Liver (tissue), 3 donors: ENCODE measurements at regions not wholly inside any gene's neighbourhood (a gene's known extent, or its start where the extent isn't known, plus 50 kb on each side); places are given as distances from the start of the nearest gene placed in this dataset.
A peak's percentile ranks its signal among the peaks of the same experiment; 100 is the strongest.

ENCODE experiments used
- EGR1 ChIP-seq, 2 donors: IDR thresholded peaks; 2 replicates each; pipeline ENCODE4 v1.6.1; 2016 to 2018; ENCODE audit warnings: antibody characterized with exemption in 2 of 2, low read depth in 2 of 2
- YY1 ChIP-seq: IDR thresholded peaks from 2 replicates; pipeline ENCODE4 v1.6.1; 2016; ENCODE audit warnings: antibody characterized with exemption, mild to moderate bottlenecking
- TF ChIP-seq, protein P1 (sequence below): fragments of 150-350 bp; IDR thresholded peaks from 2 replicates; pipeline ENCODE4 v1.5.1; 2017; ENCODE audit warnings: improper control_type of control experiment, low read depth, low read length; ENCODE audit not compliant: missing input control
- TF ChIP-seq, protein P2 (sequence below): IDR thresholded peaks from 2 replicates; pipeline ENCODE4 v1.6.1; 2016; ENCODE audit warnings: antibody characterized with exemption, mild to moderate bottlenecking
- donor health status: healthy.
- donor health status: healthy.

DNA sequence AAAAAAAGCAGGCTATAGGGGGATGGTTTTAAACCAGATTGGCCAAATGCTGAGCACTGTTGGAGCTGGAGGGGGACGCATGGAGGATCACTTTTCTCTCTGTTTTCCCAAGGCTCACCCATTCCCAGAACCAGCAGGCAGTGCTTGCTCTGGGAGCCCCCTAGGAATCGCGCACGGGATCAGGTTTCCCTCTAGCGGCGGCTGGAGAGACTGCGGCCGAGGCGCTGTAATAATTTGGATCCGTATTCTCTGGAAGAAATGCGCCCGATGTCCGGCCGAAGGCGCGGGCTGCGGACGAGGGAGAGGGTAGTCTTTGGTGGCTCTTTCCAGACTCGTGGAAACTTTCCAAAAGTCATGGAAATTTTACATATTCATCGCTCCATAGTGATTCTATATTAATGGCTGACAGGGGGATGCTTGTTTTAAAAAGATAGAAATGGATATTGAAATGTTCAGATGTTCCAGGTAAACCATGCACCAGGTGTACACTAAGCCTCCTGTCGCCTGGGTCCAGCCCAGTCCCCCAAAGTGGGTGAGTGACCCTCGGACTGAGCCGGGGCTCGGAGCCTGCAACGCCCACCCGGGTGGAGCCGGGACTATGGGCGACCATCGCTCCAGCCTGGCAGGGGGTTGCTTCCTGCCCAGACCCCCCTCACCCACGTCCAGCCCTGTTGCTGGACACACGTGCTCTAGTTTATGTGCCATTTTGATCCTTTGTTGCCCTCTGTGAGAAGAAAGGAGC, 78.7 kb upstream of the PHACTR3 start:
- TF ChIP-seq EGR1 (IDR thresholded peaks at IDR 0.05; ENCODE audit: low read depth in 2 of 2) (no peak), YY1 (no peak)
- TF ChIP-seq, protein P1, sequence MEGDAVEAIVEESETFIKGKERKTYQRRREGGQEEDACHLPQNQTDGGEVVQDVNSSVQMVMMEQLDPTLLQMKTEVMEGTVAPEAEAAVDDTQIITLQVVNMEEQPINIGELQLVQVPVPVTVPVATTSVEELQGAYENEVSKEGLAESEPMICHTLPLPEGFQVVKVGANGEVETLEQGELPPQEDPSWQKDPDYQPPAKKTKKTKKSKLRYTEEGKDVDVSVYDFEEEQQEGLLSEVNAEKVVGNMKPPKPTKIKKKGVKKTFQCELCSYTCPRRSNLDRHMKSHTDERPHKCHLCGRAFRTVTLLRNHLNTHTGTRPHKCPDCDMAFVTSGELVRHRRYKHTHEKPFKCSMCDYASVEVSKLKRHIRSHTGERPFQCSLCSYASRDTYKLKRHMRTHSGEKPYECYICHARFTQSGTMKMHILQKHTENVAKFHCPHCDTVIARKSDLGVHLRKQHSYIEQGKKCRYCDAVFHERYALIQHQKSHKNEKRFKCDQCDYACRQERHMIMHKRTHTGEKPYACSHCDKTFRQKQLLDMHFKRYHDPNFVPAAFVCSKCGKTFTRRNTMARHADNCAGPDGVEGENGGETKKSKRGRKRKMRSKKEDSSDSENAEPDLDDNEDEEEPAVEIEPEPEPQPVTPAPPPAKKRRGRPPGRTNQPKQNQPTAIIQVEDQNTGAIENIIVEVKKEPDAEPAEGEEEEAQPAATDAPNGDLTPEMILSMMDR = peak; percentile 72
- TF ChIP-seq, protein P2, sequence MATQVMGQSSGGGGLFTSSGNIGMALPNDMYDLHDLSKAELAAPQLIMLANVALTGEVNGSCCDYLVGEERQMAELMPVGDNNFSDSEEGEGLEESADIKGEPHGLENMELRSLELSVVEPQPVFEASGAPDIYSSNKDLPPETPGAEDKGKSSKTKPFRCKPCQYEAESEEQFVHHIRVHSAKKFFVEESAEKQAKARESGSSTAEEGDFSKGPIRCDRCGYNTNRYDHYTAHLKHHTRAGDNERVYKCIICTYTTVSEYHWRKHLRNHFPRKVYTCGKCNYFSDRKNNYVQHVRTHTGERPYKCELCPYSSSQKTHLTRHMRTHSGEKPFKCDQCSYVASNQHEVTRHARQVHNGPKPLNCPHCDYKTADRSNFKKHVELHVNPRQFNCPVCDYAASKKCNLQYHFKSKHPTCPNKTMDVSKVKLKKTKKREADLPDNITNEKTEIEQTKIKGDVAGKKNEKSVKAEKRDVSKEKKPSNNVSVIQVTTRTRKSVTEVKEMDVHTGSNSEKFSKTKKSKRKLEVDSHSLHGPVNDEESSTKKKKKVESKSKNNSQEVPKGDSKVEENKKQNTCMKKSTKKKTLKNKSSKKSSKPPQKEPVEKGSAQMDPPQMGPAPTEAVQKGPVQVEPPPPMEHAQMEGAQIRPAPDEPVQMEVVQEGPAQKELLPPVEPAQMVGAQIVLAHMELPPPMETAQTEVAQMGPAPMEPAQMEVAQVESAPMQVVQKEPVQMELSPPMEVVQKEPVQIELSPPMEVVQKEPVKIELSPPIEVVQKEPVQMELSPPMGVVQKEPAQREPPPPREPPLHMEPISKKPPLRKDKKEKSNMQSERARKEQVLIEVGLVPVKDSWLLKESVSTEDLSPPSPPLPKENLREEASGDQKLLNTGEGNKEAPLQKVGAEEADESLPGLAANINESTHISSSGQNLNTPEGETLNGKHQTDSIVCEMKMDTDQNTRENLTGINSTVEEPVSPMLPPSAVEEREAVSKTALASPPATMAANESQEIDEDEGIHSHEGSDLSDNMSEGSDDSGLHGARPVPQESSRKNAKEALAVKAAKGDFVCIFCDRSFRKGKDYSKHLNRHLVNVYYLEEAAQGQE = no peak
